SU-DHL-6 (cell line): ENCODE measurements at regions not wholly inside any gene's neighbourhood (a gene's known extent, or its start where the extent isn't known, plus 50 kb on each side); places are given as distances from the start of the nearest gene placed in this dataset.

ENCODE experiments used
- H2AFZ ChIP-seq: fragments of 200-600 bp; sonication (generic); 2 replicates; pipeline ENCODE4 v1.6.1; 2014; ENCODE audit warnings: low read depth, mild to moderate bottlenecking, moderate library complexity, mixed read lengths, antibody characterized with exemption, low read length; ENCODE audit not compliant: severe bottlenecking
- H3F3A ChIP-seq: fragments of 200-600 bp; shearing (Covaris generic); 2 replicates; pipeline ENCODE4 v1.6.0; 2016; ENCODE audit warnings: antibody characterized with exemption, mild to moderate bottlenecking; ENCODE audit not compliant: insufficient read depth
- H3K27ac ChIP-seq: fragments of 200-600 bp; sonication (generic); 2 replicates; pipeline ENCODE4 v1.5.1; 2016; ENCODE audit warnings: low read depth, mild to moderate bottlenecking, low read length, moderate library complexity, mixed read lengths
- H3K27me3 ChIP-seq: fragments of 200-600 bp; sonication (generic), shearing (Covaris generic); 2 replicates; pipeline ENCODE4 v1.6.0; 2014; ENCODE audit warnings: mild to moderate bottlenecking, low read length
- H3K36me3 ChIP-seq: fragments of 200-600 bp; sonication (generic); 2 replicates; pipeline ENCODE4 v1.6.1; 2014; ENCODE audit warnings: mild to moderate bottlenecking, low read length, mixed read lengths
- H3K4me2 ChIP-seq: fragments of 300-600, 200-600 bp; shearing (Covaris generic), sonication (generic); 2 replicates; pipeline ENCODE4 v1.6.0; 2014; ENCODE audit warnings: low read length, low read depth, mild to moderate bottlenecking; ENCODE audit not compliant: poor library complexity, severe bottlenecking
- H3K4me3 ChIP-seq: fragments of 200-600 bp; sonication (generic); 2 replicates; pipeline ENCODE4 v1.5.1; 2014; ENCODE audit warnings: antibody characterized with exemption, low read length, mild to moderate bottlenecking, mixed read lengths; ENCODE audit not compliant: insufficient read depth, poor library complexity, severe bottlenecking
- H3K79me2 ChIP-seq: fragments of 200-600 bp; sonication (generic); 2 replicates; pipeline ENCODE4 v1.6.1; 2014; ENCODE audit warnings: mild to moderate bottlenecking, low read length, moderate library complexity; ENCODE audit not compliant: insufficient read depth
- H3K9ac ChIP-seq: fragments of 200-600 bp; sonication (generic); 2 replicates; pipeline ENCODE4 v1.7.0; 2014; ENCODE audit warnings: mild to moderate bottlenecking, low read length
- H3K9me2 ChIP-seq: fragments of 200-600 bp; sonication (generic); replicated peaks from 2 replicates; pipeline ENCODE4 v1.6.1; 2014; ENCODE audit warnings: low read length; ENCODE audit not compliant: insufficient read depth
- H3K9me3 ChIP-seq: fragments of 200-600 bp; sonication (generic); 2 replicates; pipeline ENCODE4 v1.6.1; 2014; ENCODE audit warnings: low read length, mixed read lengths; ENCODE audit not compliant: insufficient read depth
- H4K20me1 ChIP-seq: fragments of 200-600 bp; sonication (generic); 2 replicates; pipeline ENCODE4 v1.6.1; 2014; ENCODE audit warnings: low read depth, mild to moderate bottlenecking, antibody characterized with exemption, low read length, moderate library complexity, mixed read lengths
- EZH2phosphoT487 ChIP-seq: fragments of 200-600 bp; sonication (generic), shearing (Covaris generic); conservative IDR thresholded peaks from 2 replicates; pipeline ENCODE4 v1.6.1; 2018; ENCODE audit warnings: mild to moderate bottlenecking, antibody characterized with exemption, low read length, moderate library complexity, mixed read lengths
- TF ChIP-seq, protein P1 (sequence below): fragments of 200-600 bp; sonication (generic); IDR thresholded peaks from one replicate; pipeline ENCODE4 v1.5.1; 2017; ENCODE audit warnings: antibody characterized with exemption, mild to moderate bottlenecking, low read length, moderate library complexity; ENCODE audit not compliant: insufficient read depth, poor library complexity, severe bottlenecking

DNA sequence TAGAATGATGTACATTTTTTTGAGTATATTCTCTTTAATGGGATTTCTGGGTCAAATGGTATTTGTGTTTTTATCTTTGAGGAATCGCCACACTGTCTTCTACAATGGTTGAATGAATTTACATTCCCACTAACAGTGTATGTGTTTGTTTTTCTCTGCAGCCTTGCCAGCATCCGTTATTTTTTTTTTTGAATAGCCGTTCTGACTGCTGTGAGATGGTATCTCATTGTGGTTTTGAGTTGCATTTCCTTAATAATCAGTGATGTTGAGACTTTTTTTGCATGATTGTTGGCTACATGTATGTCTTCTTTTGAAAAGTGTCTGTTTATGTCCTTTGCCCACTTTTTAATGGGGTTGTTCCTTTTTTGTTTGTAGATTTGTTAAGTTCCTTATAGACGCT is 172.7 kb upstream of the CDH8 start:
- Histone ChIP-seq H3F3A (no peaks in the 10 kb centered on the region), H4K20me1 (no peaks in the 10 kb centered on the region), H2AFZ (no peak overlapping the region), H3K27ac (no peak overlapping the region), H3K27me3 (no peaks in the 10 kb centered on the region), H3K9me2 (no peaks in the 10 kb centered on the region), H3K9ac (no peak overlapping the region), H3K79me2 (no peaks in the 10 kb centered on the region), H3K36me3 (no peaks in the 10 kb centered on the region), H3K9me3 (no peaks in the 10 kb centered on the region), H3K4me3 (no peak overlapping the region), H3K4me2 (no peak overlapping the region)
- TF ChIP-seq EZH2phosphoT487, result no peak
- TF ChIP-seq, protein P1, sequence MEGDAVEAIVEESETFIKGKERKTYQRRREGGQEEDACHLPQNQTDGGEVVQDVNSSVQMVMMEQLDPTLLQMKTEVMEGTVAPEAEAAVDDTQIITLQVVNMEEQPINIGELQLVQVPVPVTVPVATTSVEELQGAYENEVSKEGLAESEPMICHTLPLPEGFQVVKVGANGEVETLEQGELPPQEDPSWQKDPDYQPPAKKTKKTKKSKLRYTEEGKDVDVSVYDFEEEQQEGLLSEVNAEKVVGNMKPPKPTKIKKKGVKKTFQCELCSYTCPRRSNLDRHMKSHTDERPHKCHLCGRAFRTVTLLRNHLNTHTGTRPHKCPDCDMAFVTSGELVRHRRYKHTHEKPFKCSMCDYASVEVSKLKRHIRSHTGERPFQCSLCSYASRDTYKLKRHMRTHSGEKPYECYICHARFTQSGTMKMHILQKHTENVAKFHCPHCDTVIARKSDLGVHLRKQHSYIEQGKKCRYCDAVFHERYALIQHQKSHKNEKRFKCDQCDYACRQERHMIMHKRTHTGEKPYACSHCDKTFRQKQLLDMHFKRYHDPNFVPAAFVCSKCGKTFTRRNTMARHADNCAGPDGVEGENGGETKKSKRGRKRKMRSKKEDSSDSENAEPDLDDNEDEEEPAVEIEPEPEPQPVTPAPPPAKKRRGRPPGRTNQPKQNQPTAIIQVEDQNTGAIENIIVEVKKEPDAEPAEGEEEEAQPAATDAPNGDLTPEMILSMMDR, result no peak

DNA sequence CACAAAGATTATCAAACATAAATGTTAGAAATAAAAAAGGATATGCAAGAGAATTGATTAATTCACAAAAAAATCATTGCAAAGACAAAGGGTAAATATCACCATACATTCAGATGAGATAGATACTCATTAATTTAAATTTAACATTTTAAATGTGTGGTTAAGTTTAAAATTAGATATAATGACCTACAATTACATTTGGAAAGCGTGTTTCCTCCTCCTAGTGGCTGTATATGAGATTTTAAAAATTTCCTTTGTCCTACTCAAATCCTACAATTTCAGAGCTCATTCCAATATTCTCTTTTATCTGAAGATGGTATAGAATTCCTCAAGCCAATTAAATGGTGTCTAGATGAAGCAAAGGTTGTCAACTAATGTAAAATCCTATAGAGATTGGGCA is 169.2 kb upstream of the CDH8 start:
- H2AFZ ChIP-seq, result no peak overlapping the region
- no peak overlapping the region for H3K27ac ChIP-seq
- H3K4me3 ChIP-seq, result no peak overlapping the region
- no peaks in the 10 kb centered on the region for H3K79me2 ChIP-seq
- no peaks in the 10 kb centered on the region for H3F3A ChIP-seq
- H3K4me2 ChIP-seq, result no peak overlapping the region
- no peaks in the 10 kb centered on the region for H4K20me1 ChIP-seq
- H3K9me3 ChIP-seq, result no peaks in the 10 kb centered on the region
- H3K9ac ChIP-seq, result no peak overlapping the region
- H3K9me2 ChIP-seq, result no peaks in the 10 kb centered on the region
- TF ChIP-seq, protein P1, result no peak
- TF ChIP-seq EZH2phosphoT487, result no peak
- no peaks in the 10 kb centered on the region for H3K27me3 ChIP-seq
- no peaks in the 10 kb centered on the region for H3K36me3 ChIP-seq

DNA sequence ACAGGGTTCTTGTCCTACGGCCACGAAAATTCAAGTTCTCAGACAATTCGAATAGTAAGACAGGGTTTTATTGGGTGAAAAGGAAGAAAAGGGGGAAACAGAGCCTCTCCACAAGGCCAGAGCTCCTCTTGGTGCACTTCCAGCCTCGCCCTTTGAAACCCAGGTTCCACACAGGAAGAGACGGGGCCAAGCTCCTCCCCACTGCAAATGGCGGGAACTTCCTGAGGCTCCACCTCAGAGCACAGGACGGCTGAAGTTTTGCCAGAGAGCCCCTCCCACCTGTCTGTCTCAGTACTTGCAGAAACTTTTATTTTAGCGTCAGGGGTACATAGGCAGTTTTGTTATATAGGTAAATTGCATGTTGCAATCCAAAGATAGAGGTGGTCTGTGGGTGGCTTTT is 165.7 kb upstream of the CDH8 start:
- no peak for TF ChIP-seq EZH2phosphoT487
- Histone ChIP-seq H3K27me3 (no peaks in the 10 kb centered on the region), H3K9me3 (no peaks in the 10 kb centered on the region), H4K20me1 (no peaks in the 10 kb centered on the region), H3K9ac (no peak overlapping the region), H2AFZ (no peak overlapping the region), H3K36me3 (no peaks in the 10 kb centered on the region), H3K4me2 (no peak overlapping the region), H3K4me3 (no peak overlapping the region), H3K79me2 (no peaks in the 10 kb centered on the region), H3K27ac (no peak overlapping the region), H3K9me2 (no peaks in the 10 kb centered on the region), H3F3A (no peaks in the 10 kb centered on the region)

DNA sequence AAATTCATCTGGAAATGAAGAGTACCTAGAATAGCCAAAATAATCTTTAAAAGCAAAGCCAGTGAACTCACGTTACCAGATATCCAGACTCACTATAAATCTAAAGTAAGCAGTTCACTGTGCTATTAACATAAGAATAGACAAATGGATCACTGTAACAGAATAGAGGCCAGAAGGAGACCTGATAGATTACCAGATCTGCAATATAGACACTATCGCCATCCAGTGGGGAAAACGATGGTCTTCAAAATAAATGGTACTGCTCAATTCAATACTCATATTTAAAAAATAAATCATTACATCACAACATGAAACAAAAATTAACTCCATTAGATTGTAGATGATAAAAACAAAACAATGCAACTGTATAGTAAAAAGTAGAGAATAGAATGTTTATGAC is 158.6 kb upstream of the CDH8 start:
- no peak overlapping the region for H3K4me3 ChIP-seq
- TF ChIP-seq, protein P1, result no peak
- no peak for TF ChIP-seq EZH2phosphoT487
- no peak overlapping the region for H3K27ac ChIP-seq
- no peaks in the 10 kb centered on the region for H3K36me3 ChIP-seq
- H3K4me2 ChIP-seq, result no peak overlapping the region
- H3K27me3 ChIP-seq, result no peaks in the 10 kb centered on the region
- no peak overlapping the region for H2AFZ ChIP-seq
- H3K9me3 ChIP-seq, result no peaks in the 10 kb centered on the region
- H3K79me2 ChIP-seq, result no peaks in the 10 kb centered on the region
- H3K9me2 ChIP-seq, result no peaks in the 10 kb centered on the region
- no peaks in the 10 kb centered on the region for H4K20me1 ChIP-seq
- H3F3A ChIP-seq, result no peaks in the 10 kb centered on the region
- H3K9ac ChIP-seq, result no peak overlapping the region
